SW480 (cell line): ENCODE measurements at regions not wholly inside any gene's neighbourhood (a gene's known extent, or its start where the extent isn't known, plus 50 kb on each side); places are given as distances from the start of the nearest gene placed in this dataset.
"Not testable (repeated sequence)": the region's sequence is repeated elsewhere in the genome, so short reads cannot be mapped to it uniquely, and the experiment has no call there.

ENCODE experiments used
- DNase-seq: peaks from one replicate; pipeline ENCODE4 v3.0.0-alpha.2; 2016; ENCODE audit warnings: low spot score

DNA sequence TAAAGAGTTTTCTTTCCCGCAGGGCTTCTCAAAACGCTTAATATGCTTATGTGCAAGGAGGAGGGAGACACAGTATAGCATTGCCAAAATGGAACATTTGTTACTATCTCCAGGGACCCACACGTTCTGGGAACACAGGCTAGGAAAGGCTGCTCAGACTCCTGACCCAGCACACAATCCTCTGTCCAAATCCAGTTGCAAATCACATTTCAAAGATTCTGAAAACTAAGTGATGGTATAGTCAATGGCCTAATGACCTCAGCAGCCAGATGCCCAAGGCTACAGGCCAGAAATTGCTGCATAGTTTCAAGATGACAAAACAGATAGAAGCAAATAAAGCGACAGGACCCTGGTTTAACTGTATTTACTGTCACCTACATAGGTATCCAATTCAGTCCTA, 97.0 kb upstream of the GRIP1 start:
- no peak for DNase-seq

DNA sequence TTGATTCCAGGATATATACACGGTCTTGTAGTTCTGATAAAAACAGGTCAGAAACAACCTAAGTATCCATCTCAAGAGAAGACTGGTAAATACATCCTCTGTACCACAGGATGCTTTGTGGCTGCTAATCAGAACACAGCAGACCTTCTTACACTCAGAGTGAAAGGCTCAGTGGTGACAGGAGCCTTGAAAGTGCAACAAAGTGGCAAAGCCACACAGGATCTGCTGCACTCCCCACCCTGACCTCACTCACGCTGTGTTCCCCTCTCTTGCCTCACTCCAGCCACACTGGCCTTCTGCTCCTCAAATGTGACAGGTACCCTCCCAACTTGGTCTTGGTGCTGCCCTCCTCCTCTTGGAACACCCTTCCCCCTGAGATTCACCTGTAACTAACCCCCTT, 98.1 kb upstream of the GRIP1 start:
- DNase-seq, result no peak

- DNase-seq, result no peak
Measured at GRCh38 chr12:66779466-66779865, 100.6 kb upstream of the GRIP1 start.

GRCh38 chr12:66786531-66787308, 107.8 kb upstream of the GRIP1 start:
- no peak for DNase-seq

GRCh38 chr12:66799551-66799950, 120.7 kb upstream of the GRIP1 start:
- no peak for DNase-seq

DNA sequence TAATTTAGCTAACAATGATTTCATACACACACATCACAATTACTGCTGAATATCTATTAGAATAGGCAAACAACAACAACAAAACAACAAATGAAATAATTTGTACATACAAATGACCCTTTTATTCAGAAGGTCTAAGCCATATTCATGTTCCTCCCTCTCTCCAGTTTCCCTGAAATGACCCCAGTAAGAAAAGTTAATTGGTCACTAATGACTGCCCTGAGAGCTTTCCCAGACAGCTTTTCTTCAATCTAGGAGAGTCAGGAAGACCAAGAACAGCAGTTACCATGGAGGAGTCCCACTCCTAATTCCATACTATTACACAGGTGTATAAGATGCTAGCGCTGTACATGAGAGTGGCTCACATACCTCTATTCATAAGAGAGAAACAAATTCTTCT, 121.2 kb upstream of the GRIP1 start:
- no peak for DNase-seq

DNA sequence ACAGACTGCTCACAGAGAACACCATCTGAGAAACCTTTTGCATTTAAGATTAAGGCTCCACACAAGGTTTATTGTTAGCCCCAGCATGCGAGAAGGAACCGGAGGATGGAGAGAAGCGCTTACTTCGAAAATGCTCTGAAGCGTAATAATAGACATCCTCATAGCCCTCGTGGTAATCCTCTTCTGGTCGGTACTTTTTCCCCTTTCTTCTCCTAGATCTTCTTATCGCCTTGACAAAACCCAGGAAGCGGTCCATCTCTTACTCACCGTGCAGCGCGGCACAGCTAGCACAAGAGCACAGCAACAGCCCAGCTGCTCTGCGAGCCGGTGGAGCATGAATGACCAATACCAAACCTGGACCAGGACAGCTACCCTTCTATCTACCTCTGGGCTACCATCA, 125.1 kb upstream of the GRIP1 start:
- no peak for DNase-seq

DNA sequence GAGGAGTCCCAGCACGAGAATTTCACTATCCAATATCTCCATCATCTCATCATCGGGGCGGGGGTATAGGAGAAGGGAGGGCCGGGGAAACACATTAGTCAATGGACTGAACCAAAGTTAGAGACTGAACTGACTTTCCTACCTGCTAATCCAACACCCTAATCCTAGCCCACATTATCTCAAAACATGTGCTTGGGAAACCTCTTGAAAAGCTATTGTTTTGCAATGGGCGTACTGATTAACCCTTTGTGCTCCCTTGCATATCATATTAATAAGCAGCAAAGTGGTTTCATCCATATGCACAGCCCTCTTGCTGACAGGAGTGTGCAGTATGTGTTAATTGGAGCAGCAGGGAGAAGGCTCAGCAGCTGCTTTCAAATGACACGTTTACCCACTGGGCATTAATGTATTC, 125.7 kb upstream of the GRIP1 start:
- no peak for DNase-seq

- DNase-seq, result no peak
Measured at GRCh38 chr12:66808606-66809005, 129.7 kb upstream of the GRIP1 start.

DNA sequence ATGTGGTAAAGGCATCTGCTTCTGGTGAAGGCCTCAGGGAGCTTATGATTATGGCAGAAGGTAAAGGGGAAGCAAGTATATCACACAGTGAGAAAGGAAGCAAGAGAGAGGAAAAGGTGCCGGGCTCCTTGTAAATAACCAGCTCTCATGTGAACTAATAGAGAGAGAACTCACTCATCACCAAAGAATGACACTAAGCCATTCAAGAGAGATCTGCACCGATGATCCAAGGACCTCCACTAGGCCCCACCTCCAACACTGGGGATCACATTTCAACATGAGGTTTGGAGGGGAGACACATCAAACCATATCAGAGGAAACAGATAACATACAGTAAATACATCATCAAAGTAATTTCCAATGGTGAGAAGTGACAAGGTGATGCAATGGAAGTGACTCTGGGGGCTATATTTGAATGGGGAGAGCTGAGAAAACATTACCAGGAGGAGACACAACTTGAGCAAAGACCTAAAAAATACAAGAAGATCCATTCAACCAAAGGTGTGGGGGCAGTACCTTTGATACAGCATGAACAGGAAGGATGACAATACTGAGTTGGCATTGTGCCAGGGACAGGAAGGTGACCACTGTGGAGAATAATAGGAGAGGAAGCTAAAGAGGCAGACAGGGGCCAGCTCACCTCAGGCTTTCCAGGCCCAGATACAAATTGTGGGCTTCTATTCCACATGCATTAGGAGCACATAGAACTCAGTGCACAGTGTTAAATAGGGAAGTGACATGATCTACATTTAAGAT, 134.4 kb upstream of the GRIP1 start:
- peak; percentile 69 for DNase-seq

DNA sequence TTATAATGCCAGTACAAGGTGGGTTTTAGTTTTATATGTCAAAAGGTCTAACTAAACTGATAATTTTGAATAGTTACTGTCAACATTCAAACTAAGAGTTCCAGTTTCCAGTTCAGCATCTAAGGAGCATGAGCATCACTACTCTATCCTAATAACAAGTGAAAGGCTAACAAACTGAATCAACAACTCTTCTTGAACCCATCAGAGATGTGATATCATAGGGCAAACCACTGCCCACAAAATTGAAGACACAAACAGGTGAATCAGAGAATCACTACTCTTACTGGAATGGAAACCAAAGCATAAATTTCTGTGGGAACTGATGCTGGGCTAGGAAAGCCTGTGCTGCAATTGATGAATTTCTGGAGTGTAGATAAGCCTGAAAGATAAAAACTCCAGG, 140.7 kb upstream of the GRIP1 start:
- DNase-seq, result no peak

DNA sequence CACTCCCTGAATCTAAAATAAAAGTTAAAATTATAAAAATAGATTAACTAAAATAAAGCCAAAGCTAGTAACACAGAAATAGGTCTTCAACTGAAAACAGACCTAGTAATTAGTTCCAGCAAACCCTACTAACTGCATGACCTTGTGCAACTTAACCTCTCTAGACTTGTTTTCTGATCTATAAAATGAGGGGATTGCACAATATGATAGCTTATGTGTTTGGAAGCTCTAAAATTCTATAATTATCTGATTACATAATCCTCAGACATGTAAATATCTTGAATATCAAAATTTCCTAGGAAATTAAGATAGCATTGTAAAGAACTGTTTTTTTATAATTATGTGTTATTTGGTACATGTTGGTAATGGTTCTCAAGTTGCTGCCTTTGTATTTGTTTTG, 144.1 kb upstream of the GRIP1 start:
- DNase-seq, result no peak

DNA sequence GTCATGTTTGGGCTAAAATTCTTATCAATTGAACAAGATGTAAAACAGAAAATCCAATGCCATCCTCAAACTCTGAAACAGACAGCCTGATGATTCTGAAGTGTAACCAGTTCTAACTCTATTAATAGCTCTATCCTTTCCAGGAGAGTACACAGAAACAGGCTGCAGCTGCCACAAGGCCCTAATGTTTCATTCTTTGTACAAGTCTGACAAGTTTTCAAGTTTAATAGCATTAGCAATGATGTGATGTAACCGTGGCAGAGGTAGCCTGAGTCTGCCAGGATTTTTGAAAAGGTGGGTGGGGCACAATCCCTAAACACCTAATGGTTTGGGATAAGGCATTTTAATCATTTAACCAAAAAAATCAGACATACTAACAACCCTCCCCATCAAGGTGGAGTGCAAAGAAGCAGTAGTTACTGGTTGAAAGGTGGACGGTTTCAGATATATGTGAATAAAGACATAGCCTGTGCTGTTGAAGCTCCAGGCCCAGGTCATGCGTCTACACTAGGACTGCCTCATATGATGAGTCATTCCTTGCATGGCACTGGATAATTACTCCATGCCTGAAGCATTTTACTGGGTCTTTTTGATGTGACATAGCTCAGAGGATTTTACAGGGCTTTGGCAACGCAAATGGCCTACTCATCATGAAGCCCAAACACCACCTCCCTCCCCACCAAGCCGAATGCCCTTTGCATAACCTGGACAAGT, 145.1 kb upstream of the GRIP1 start:
- DNase-seq, result peak; percentile 90

- DNase-seq, result not testable (repeated sequence)
Measured at GRCh38 chr12:66825921-66826320, 147.0 kb upstream of the GRIP1 start.

- no peak for DNase-seq
Measured at GRCh38 chr12:66829660-66830325, 150.9 kb upstream of the GRIP1 start.

DNA sequence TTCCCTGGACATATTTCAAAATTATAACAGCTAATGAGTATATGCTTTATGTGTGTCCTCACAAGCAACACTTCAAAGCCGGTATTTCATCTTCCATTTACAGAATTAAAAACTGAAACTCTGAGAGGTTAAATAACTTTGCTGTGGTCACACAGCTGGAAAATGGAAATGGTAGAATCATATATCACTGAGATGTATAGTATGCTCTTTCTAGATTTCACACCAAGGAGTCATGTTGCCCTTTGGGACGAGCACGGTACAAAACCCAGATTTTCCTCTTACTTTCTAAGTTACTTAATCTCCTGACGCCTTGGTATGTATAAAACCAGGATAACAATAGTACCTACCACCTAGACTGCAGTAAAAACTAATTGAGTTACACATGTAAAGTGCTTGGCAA, 152.6 kb upstream of the GRIP1 start:
- no peak for DNase-seq

GRCh38 chr12:66832997-66833396, 154.1 kb upstream of the GRIP1 start:
- no peak for DNase-seq

GRCh38 chr12:66836623-66837310, 157.9 kb upstream of the GRIP1 start:
- DNase-seq, result no peak

GRCh38 chr12:66837311-66837627, 158.4 kb upstream of the GRIP1 start:
- DNase-seq, result no peak

GRCh38 chr12:66838366-66838765, 159.5 kb upstream of the GRIP1 start:
- DNase-seq, result no peak

DNA sequence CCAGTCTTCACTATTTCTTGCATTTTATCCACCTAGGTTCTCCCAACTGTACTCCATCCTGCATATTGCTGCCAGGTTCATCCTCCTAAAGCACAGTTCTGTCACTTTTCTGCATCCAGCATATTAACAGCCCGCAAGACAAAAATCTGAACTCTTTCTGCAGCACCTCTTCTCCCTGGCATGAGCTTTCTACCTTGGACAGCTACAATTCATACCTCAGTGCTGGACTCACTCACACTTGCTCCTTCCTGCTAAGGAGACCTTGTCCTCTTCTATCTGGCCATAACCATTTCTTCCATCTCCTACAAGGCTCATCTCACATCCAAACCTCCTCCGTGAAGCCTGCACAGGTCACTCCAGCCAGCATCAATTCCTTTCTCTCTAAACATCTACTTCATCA, 170.1 kb upstream of the GRIP1 start:
- no peak for DNase-seq

GRCh38 chr12:66851134-66851533, 172.3 kb upstream of the GRIP1 start:
- DNase-seq, result no peak
